Superior temporal gyrus (tissue), 1 donor: ENCODE measurements at regions not wholly inside any gene's neighbourhood (a gene's known extent, or its start where the extent isn't known, plus 50 kb on each side); places are given as distances from the start of the nearest gene placed in this dataset.

Experiments
- DNase-seq: peaks from one replicate; pipeline ENCODE4 v3.0.0-alpha.2; 2016; ENCODE audit errors: extremely low spot score

- DNase-seq = no peak
Measured at GRCh38 chr11:15697437-15698236, 582.9 kb downstream of the INSC start.

- DNase-seq = no peak
Measured at GRCh38 chr11:15698855-15699254, 584.1 kb downstream of the INSC start.

- DNase-seq = no peak
Measured at GRCh38 chr11:15699978-15700377, 585.3 kb downstream of the INSC start.

GRCh38 chr11:15700456-15700855 is 585.7 kb downstream of the INSC start:
- no peak for DNase-seq

- DNase-seq = no peak
Measured at GRCh38 chr11:15704064-15704463, 589.3 kb downstream of the INSC start.

- DNase-seq = no peak
Measured at GRCh38 chr11:15704556-15704955, 589.8 kb downstream of the INSC start.

GRCh38 chr11:15705891-15706290 is 591.2 kb downstream of the INSC start:
- no peak for DNase-seq

- DNase-seq = no peak
Measured at GRCh38 chr11:15707194-15707593, 592.5 kb downstream of the INSC start.

- no peak for DNase-seq
Measured at GRCh38 chr11:15707971-15708370, 593.2 kb downstream of the INSC start.

- DNase-seq = peak; percentile 58
Measured at GRCh38 chr11:15710580-15711275, 596.0 kb downstream of the INSC start.

GRCh38 chr11:15711311-15711710 is 596.6 kb downstream of the INSC start:
- DNase-seq = no peak

GRCh38 chr11:15714641-15715399 is 600.1 kb downstream of the INSC start:
- peak; percentile 33 for DNase-seq

GRCh38 chr11:15716550-15716949 is 601.8 kb downstream of the INSC start:
- no peak for DNase-seq

GRCh38 chr11:15720460-15720859 is 605.7 kb downstream of the INSC start:
- DNase-seq = no peak

- no peak for DNase-seq
Measured at GRCh38 chr11:15723966-15724365, 609.2 kb downstream of the INSC start.

GRCh38 chr11:15724601-15725000 is 609.9 kb downstream of the INSC start:
- DNase-seq = no peak

- no peak for DNase-seq
Measured at GRCh38 chr11:15725246-15725645, 610.5 kb downstream of the INSC start.

- no peak for DNase-seq
Measured at GRCh38 chr11:15726221-15726746, 611.6 kb downstream of the INSC start.

- no peak for DNase-seq
Measured at GRCh38 chr11:15726893-15727519, 612.3 kb downstream of the INSC start.

GRCh38 chr11:15727520-15727914 is 612.8 kb downstream of the INSC start:
- no peak for DNase-seq

- DNase-seq = no peak
Measured at GRCh38 chr11:15728207-15728606, 613.5 kb downstream of the INSC start.
